ENCODE measurements at regions not wholly inside any gene's neighbourhood (a gene's known extent, or its start where the extent isn't known, plus 50 kb on each side); places are given as distances from the start of the nearest gene placed in this dataset.

DNA sequence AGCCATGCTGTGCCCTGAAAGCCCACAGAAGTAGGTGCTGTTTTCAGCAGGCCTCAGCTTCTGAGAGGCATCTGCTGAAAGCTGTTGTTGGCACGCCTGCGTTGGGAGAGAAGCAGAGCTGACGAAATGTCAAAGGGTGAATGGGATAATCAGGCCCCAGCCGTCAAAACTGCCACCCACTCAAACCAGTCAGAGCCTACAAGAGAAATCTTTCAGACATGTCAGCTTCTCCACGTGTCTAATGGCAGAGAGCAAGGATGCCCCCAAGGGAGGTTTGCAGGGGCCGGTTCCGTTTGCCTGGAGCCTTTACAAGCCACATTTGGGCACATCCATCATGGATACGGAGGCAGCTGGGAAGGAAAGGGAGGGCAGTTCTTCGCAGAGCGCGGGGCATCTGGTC, 568.2 kb upstream of the EEF2KMT start:
- no peak overlapping the region for H2AK5ac ChIP-seq (ENCODE audit: low read depth, low read length)
- no peaks in the 10 kb centered on the region for H3K79me1 ChIP-seq (ENCODE audit: low read depth in 1 of 2, low read length in 2 of 2)
- H3K9me1 ChIP-seq (ENCODE audit: insufficient read depth, low read length), result no peaks in the 10 kb centered on the region
- no peak for DNase-seq
- H4K20me1 ChIP-seq (ENCODE audit: insufficient read depth, low read length), result no peaks in the 10 kb centered on the region
- no peak overlapping the region for H3K14ac ChIP-seq (replicated peaks; ENCODE audit: low read depth, low read length)
- no peaks in the 10 kb centered on the region for H3K36me3 ChIP-seq (ENCODE audit: control insufficient read depth, insufficient read depth, low read length)
- H2BK20ac ChIP-seq (ENCODE audit: low read depth, low read length), result no peak overlapping the region
- no peak overlapping the region for H3K4me3 ChIP-seq (ENCODE audit: insufficient read depth, low read depth, low read length)
- no peak overlapping the region for H3K4ac ChIP-seq (ENCODE audit: low read depth, low read length)
- H3K18ac ChIP-seq (ENCODE audit: low read depth, low read length), result no peak overlapping the region
- H3K4me2 ChIP-seq (ENCODE audit: low read depth, low read length), result no peak overlapping the region
- peaks cover 30% of the 10 kb centered on the region for H3K9me3 ChIP-seq (ENCODE audit: control insufficient read depth, insufficient read depth, low read length)
- no peak overlapping the region for H2BK5ac ChIP-seq (ENCODE audit: low read depth, low read length, poor library complexity, severe bottlenecking)
- H2AFZ ChIP-seq (replicated peaks; ENCODE audit: low read length, poor library complexity), result no peak overlapping the region
- no peak overlapping the region for H4K8ac ChIP-seq (ENCODE audit: low read depth in 2 of 2, low read length in 2 of 2)
- no peak overlapping the region for H2AK9ac ChIP-seq (replicated peaks; ENCODE audit: low read depth, low read length, poor library complexity)
- ATAC-seq (ENCODE audit: low read depth), result no peak
- H3K56ac ChIP-seq (ENCODE audit: extremely low read depth, insufficient read depth, low read length), result no peak overlapping the region
- H3K4me1 ChIP-seq (ENCODE audit: control insufficient read depth, insufficient read depth, low read length), result no peaks in the 10 kb centered on the region
- no peak overlapping the region for H3K9ac ChIP-seq (ENCODE audit: low read depth, low read length)
- in situ Hi-C loops (cut with MboI; ENCODE audit: low sequenced_read_pairs), result loop anchor here (25.0 kb wide), 1 partner anchor 104 kb away; no protein-coding TSS in a partner anchor
- H2BK120ac ChIP-seq (ENCODE audit: low read depth, low read length), result no peak overlapping the region
- CTCF ChIA-PET, result no interaction called here
- H3K27me3 ChIP-seq (ENCODE audit: control insufficient read depth, insufficient read depth, low read length), result no peaks in the 10 kb centered on the region
- BruUV-seq (replicated peaks), result no TSS peak
- H3K27ac ChIP-seq (ENCODE audit: insufficient read depth, low read length), result no peak overlapping the region
- H3K23ac ChIP-seq (ENCODE audit: low read depth, low read length), result no peak overlapping the region
- no peak overlapping the region for H4K5ac ChIP-seq (ENCODE audit: low read depth, low read length)
- no peak overlapping the region for H2BK15ac ChIP-seq (ENCODE audit: low read depth, low read length)
- TF ChIP-seq NFE2L2 (IDR thresholded peaks at IDR 0.05; ENCODE audit: low read depth, low read length) (no peak), ELK1 (IDR thresholded peaks at IDR 0.05; ENCODE audit: borderline replicate concordance, low read depth, low read length) (no peak), POLR2A (IDR thresholded peaks at IDR 0.05; ENCODE audit: low read depth, low read length) (no peak), MAZ (IDR thresholded peaks at IDR 0.05; ENCODE audit: borderline replicate concordance, low read depth, low read length) (no peak), RFX5 (IDR thresholded peaks at IDR 0.05; ENCODE audit: low read depth, low read length) (no peak), FOS (IDR thresholded peaks at IDR 0.05; ENCODE audit: low read depth, low read length) (no peak), BHLHE40 (IDR thresholded peaks at IDR 0.05; ENCODE audit: low read depth, low read length) (no peak), RCOR1 (IDR thresholded peaks at IDR 0.05; ENCODE audit: insufficient replicate concordance, low read length) (no peak), RAD21 (IDR thresholded peaks at IDR 0.05; ENCODE audit: low read length) (no peak), CHD1 (IDR thresholded peaks at IDR 0.05; ENCODE audit: low read depth, low read length) (no peak), MAFK (IDR thresholded peaks at IDR 0.05; ENCODE audit: low read depth, low read length) (no peak), SMC3 (IDR thresholded peaks at IDR 0.05; ENCODE audit: low read depth, low read length) (no peak), MXI1 (IDR thresholded peaks at IDR 0.05; ENCODE audit: borderline replicate concordance, low read depth, low read length) (no peak), CEBPB (IDR thresholded peaks at IDR 0.05; ENCODE audit: low read depth, low read length) (no peak)
- TF ChIP-seq, protein P1, sequence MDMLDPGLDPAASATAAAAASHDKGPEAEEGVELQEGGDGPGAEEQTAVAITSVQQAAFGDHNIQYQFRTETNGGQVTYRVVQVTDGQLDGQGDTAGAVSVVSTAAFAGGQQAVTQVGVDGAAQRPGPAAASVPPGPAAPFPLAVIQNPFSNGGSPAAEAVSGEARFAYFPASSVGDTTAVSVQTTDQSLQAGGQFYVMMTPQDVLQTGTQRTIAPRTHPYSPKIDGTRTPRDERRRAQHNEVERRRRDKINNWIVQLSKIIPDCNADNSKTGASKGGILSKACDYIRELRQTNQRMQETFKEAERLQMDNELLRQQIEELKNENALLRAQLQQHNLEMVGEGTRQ (IDR thresholded peaks at IDR 0.05; ENCODE audit: low read depth, low read length), result no peak
- TF ChIP-seq, protein P2, sequence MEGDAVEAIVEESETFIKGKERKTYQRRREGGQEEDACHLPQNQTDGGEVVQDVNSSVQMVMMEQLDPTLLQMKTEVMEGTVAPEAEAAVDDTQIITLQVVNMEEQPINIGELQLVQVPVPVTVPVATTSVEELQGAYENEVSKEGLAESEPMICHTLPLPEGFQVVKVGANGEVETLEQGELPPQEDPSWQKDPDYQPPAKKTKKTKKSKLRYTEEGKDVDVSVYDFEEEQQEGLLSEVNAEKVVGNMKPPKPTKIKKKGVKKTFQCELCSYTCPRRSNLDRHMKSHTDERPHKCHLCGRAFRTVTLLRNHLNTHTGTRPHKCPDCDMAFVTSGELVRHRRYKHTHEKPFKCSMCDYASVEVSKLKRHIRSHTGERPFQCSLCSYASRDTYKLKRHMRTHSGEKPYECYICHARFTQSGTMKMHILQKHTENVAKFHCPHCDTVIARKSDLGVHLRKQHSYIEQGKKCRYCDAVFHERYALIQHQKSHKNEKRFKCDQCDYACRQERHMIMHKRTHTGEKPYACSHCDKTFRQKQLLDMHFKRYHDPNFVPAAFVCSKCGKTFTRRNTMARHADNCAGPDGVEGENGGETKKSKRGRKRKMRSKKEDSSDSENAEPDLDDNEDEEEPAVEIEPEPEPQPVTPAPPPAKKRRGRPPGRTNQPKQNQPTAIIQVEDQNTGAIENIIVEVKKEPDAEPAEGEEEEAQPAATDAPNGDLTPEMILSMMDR (conservative IDR thresholded peaks at IDR 0.05; ENCODE audit: low read depth, low read length), result no peak
- H4K91ac ChIP-seq (ENCODE audit: insufficient read depth, low read depth, low read length), result no peak overlapping the region
- no CpG with 5 or more reads among the region's 11 CpGs for WGBS, 2 experiments (ENCODE audit: extremely low coverage in 2 of 2, insufficient read length in 1 of 2)
- dilution Hi-C loops (cut with HindIII; ENCODE audit: low sequenced_read_pairs, unreplicated experiment), result no loop called here
- intact Hi-C loops (cut with micrococcal nuclease), result no loop called here
- POLR2A ChIA-PET (ENCODE audit: unreplicated experiment), result no interaction called here
